ENCODE measurements at regions not wholly inside any gene's neighbourhood (a gene's known extent, or its start where the extent isn't known, plus 50 kb on each side); places are given as distances from the start of the nearest gene placed in this dataset.
"Not testable (repeated sequence)": the region's sequence is repeated elsewhere in the genome, so short reads cannot be mapped to it uniquely, and the experiment has no call there.

GRCh38 chr6:103175056-103175455, 1684.7 kb downstream of the HACE1 start:
- no peak for DNase-seq (ENCODE audit: low read depth)

GRCh38 chr6:103167345-103168071, 1692.2 kb downstream of the HACE1 start:
- DNase-seq (ENCODE audit: low read depth), result no peak

GRCh38 chr6:103154779-103155572, 1704.7 kb downstream of the HACE1 start:
- DNase-seq (ENCODE audit: low read depth), result no peak

GRCh38 chr6:103153016-103153415, 1706.7 kb downstream of the HACE1 start:
- no peak for DNase-seq (ENCODE audit: low read depth)

GRCh38 chr6:103142902-103143301, 1716.8 kb downstream of the HACE1 start:
- DNase-seq (ENCODE audit: low read depth), result no peak

- DNase-seq (ENCODE audit: low read depth), result no peak
Measured at GRCh38 chr6:103140308-103141027, 1719.3 kb downstream of the HACE1 start.

- no peak for DNase-seq (ENCODE audit: low read depth)
Measured at GRCh38 chr6:103139377-103139776, 1720.3 kb downstream of the HACE1 start.

- no peak for DNase-seq (ENCODE audit: low read depth)
Measured at GRCh38 chr6:103124471-103124870, 1731.0 kb downstream of the GRIK2 start.

- peak; percentile 14 for DNase-seq (ENCODE audit: low read depth)
Measured at GRCh38 chr6:103122766-103123601, 1729.5 kb downstream of the GRIK2 start.

- DNase-seq (ENCODE audit: low read depth), result no peak
Measured at GRCh38 chr6:103119056-103119455, 1725.5 kb downstream of the GRIK2 start.

- DNase-seq (ENCODE audit: low read depth), result no peak
Measured at GRCh38 chr6:103114582-103114981, 1721.1 kb downstream of the GRIK2 start.

GRCh38 chr6:103113416-103113815, 1719.9 kb downstream of the GRIK2 start:
- DNase-seq (ENCODE audit: low read depth), result no peak

- no peak for DNase-seq (ENCODE audit: low read depth)
Measured at GRCh38 chr6:103107985-103108384, 1714.5 kb downstream of the GRIK2 start.

- DNase-seq (ENCODE audit: low read depth), result no peak
Measured at GRCh38 chr6:103105686-103106085, 1712.2 kb downstream of the GRIK2 start.

- no peak for DNase-seq (ENCODE audit: low read depth)
Measured at GRCh38 chr6:103101267-103101666, 1707.8 kb downstream of the GRIK2 start.

GRCh38 chr6:103092414-103092813, 1698.9 kb downstream of the GRIK2 start:
- not testable (repeated sequence) for DNase-seq (ENCODE audit: low read depth)

GRCh38 chr6:103085801-103086200, 1692.3 kb downstream of the GRIK2 start:
- DNase-seq (ENCODE audit: low read depth), result no peak

- DNase-seq (ENCODE audit: low read depth), result no peak
Measured at GRCh38 chr6:103081876-103082630, 1688.5 kb downstream of the GRIK2 start.

GRCh38 chr6:103081126-103081525, 1687.6 kb downstream of the GRIK2 start:
- no peak for DNase-seq (ENCODE audit: low read depth)

- DNase-seq (ENCODE audit: low read depth), result no peak
Measured at GRCh38 chr6:103080497-103080896, 1687.0 kb downstream of the GRIK2 start.

GRCh38 chr6:103079867-103080266, 1686.4 kb downstream of the GRIK2 start:
- DNase-seq (ENCODE audit: low read depth), result no peak

All from M059J (cell line).